ENCODE measurements at regions not wholly inside any gene's neighbourhood (a gene's known extent, or its start where the extent isn't known, plus 50 kb on each side); places are given as distances from the start of the nearest gene placed in this dataset.

DNA sequence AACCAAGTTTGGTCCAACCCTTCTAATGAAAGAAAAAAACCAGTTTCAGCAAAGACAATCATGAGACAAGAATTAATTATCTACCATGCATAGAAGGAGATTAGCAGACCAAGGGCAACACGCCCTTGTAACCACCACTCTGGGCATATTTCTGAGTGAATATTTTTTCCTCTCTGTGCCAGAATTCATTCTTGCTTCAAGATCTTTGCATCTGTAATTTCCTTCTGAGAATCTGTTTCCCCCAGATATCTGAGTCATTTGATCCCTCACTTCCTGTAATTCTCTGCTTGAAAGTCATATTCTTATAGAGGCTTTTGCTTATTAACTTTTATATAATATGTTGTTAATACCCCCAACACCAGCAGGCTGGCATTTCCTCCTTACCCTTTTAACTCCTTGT lies 243.7 kb downstream of the SLC16A7 start:
- H2BK12ac ChIP-seq (ENCODE audit: low read length), result no peak overlapping the region
- H2AFZ ChIP-seq (ENCODE audit: insufficient read depth, low read length, poor library complexity), result no peak overlapping the region
- no peak overlapping the region for H3K9ac ChIP-seq (ENCODE audit: low read length)
- H3K4me2 ChIP-seq (ENCODE audit: low read length), result no peak overlapping the region
- no peak overlapping the region for H3K4me3 ChIP-seq (ENCODE audit: low read depth, low read length)
- no peaks in the 10 kb centered on the region for H3K79me2 ChIP-seq (ENCODE audit: control insufficient read depth, insufficient read depth, low read length, poor library complexity)
- H3K14ac ChIP-seq (ENCODE audit: low read length), result no peak overlapping the region
- no peak overlapping the region for H3K18ac ChIP-seq (ENCODE audit: low read length)
- WGBS (ENCODE audit: extremely low coverage, insufficient coverage, insufficient read length), result no CpG with 5 or more reads among the region's 1 CpG
- no peaks in the 10 kb centered on the region for H3K27me3 ChIP-seq (ENCODE audit: insufficient read depth, low read length)
- H3K36me3 ChIP-seq (ENCODE audit: control insufficient read depth in 1 of 2, insufficient read depth in 2 of 2, low read length in 2 of 2), result no peaks in the 10 kb centered on the region
- H3K27ac ChIP-seq (ENCODE audit: low read depth, low read length), result no peak overlapping the region
- no peak overlapping the region for H4K12ac ChIP-seq (ENCODE audit: low read depth, low read length)
- no peak overlapping the region for H2AK5ac ChIP-seq (ENCODE audit: low read length)
- H4K8ac ChIP-seq (ENCODE audit: low read depth, low read length), result no peak overlapping the region
- no peak overlapping the region for H4K91ac ChIP-seq (ENCODE audit: low read depth, low read length)
- H3K23ac ChIP-seq (ENCODE audit: low read length), result no peak overlapping the region
- no peak overlapping the region for H2BK120ac ChIP-seq (ENCODE audit: insufficient read depth, low read length, poor library complexity)
- no peak overlapping the region for H2BK5ac ChIP-seq (ENCODE audit: low read depth, low read length, poor library complexity)
- H3K4me1 ChIP-seq (ENCODE audit: control insufficient read depth in 1 of 2, insufficient read depth in 2 of 2, low read length in 2 of 2), result no peaks in the 10 kb centered on the region
- no peak for DNase-seq
- H3K9me3 ChIP-seq (ENCODE audit: insufficient read depth, low read depth, low read length), result no peaks in the 10 kb centered on the region
- no peak overlapping the region for H3K4ac ChIP-seq (ENCODE audit: low read depth, low read length)
- no peaks in the 10 kb centered on the region for H3K79me1 ChIP-seq (ENCODE audit: low read length)

DNA sequence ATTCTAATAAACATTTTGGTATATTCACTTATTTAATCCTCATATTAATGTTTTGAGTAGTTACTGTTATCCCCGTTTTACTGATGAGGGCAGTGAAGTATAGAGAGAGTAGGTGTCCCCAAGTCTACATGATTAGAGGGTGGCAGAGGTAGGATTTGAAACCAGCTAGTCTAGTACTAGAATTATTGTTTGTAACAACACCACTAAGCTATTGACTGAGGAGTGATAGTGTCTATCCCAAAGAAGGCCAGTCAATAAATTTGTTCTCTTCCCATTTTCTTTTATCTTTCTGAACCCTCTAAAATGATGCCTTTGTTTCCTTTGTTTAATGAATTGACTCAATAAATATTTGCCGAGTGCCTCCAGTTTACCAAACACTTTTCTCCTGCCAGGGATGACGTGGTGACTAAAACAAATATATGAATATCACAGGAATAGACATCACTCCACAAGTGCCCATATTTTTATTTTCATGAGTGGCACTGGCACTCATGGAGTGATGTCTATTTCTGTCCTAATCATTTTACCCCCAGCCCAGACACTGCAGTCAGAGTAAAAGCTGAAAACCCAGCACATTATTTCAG lies 247.5 kb downstream of the SLC16A7 start:
- Histone ChIP-seq H3K23ac (ENCODE audit: low read length) (no peak overlapping the region), H2BK120ac (ENCODE audit: insufficient read depth, low read length, poor library complexity) (no peak overlapping the region), H4K91ac (ENCODE audit: low read depth, low read length) (no peak overlapping the region), H3K27ac (ENCODE audit: low read depth, low read length) (no peak overlapping the region), H3K14ac (ENCODE audit: low read length) (no peak overlapping the region), H3K36me3 (ENCODE audit: control insufficient read depth in 1 of 2, insufficient read depth in 2 of 2, low read length in 2 of 2) (no peaks in the 10 kb centered on the region), H2AFZ (ENCODE audit: insufficient read depth, low read length, poor library complexity) (no peak overlapping the region), H3K4me2 (ENCODE audit: low read length) (no peak overlapping the region), H3K9me3 (ENCODE audit: insufficient read depth, low read depth, low read length) (no peaks in the 10 kb centered on the region), H2BK12ac (ENCODE audit: low read length) (no peak overlapping the region), H2BK5ac (ENCODE audit: low read depth, low read length, poor library complexity) (no peak overlapping the region), H3K27me3 (ENCODE audit: insufficient read depth, low read length) (no peaks in the 10 kb centered on the region), H3K18ac (ENCODE audit: low read length) (no peak overlapping the region), H3K4me3 (ENCODE audit: low read depth, low read length) (no peak overlapping the region), H4K12ac (ENCODE audit: low read depth, low read length) (no peak overlapping the region), H4K8ac (ENCODE audit: low read depth, low read length) (no peak overlapping the region), H2AK5ac (ENCODE audit: low read length) (no peak overlapping the region), H3K79me1 (ENCODE audit: low read length) (no peaks in the 10 kb centered on the region), H3K4me1 (ENCODE audit: control insufficient read depth in 1 of 2, insufficient read depth in 2 of 2, low read length in 2 of 2) (no peaks in the 10 kb centered on the region), H3K4ac (ENCODE audit: low read depth, low read length) (no peak overlapping the region), H3K9ac (ENCODE audit: low read length) (no peak overlapping the region), H3K79me2 (ENCODE audit: control insufficient read depth, insufficient read depth, low read length, poor library complexity) (no peaks in the 10 kb centered on the region)
- WGBS (ENCODE audit: extremely low coverage, insufficient coverage, insufficient read length), result no CpG with 5 or more reads among the region's 3 CpGs
- DNase-seq, result no peak

DNA sequence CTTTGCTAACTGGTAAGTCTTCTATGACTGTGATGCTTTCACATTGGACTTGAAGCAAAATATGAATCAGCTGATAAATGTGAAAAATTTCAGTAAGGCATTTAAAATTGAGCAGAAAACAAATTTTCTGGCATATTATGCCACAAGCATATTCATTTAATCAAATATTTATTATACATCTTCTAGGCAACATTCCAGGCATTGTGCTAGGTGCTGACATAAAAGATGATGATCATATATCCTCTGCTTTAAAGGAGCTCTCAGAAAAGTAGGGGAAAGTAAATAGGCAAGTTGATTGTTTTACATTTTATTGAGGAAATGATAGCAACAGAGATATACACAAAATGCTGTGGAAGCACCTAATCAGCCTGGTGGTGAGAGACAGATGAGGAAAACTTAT lies 248.9 kb downstream of the SLC16A7 start:
- Histone ChIP-seq H3K14ac (ENCODE audit: low read length) (no peak overlapping the region), H3K4me1 (ENCODE audit: control insufficient read depth in 1 of 2, insufficient read depth in 2 of 2, low read length in 2 of 2) (no peaks in the 10 kb centered on the region), H3K4me3 (ENCODE audit: low read depth, low read length) (no peak overlapping the region), H2AFZ (ENCODE audit: insufficient read depth, low read length, poor library complexity) (no peak overlapping the region), H4K91ac (ENCODE audit: low read depth, low read length) (no peak overlapping the region), H2BK5ac (ENCODE audit: low read depth, low read length, poor library complexity) (no peak overlapping the region), H4K12ac (ENCODE audit: low read depth, low read length) (no peak overlapping the region), H4K8ac (ENCODE audit: low read depth, low read length) (no peak overlapping the region), H2AK5ac (ENCODE audit: low read length) (no peak overlapping the region), H3K27ac (ENCODE audit: low read depth, low read length) (no peak overlapping the region), H3K79me1 (ENCODE audit: low read length) (no peaks in the 10 kb centered on the region), H3K18ac (ENCODE audit: low read length) (no peak overlapping the region), H3K27me3 (ENCODE audit: insufficient read depth, low read length) (no peaks in the 10 kb centered on the region), H3K9ac (ENCODE audit: low read length) (no peak overlapping the region), H3K4me2 (ENCODE audit: low read length) (no peak overlapping the region), H3K9me3 (ENCODE audit: insufficient read depth, low read depth, low read length) (no peaks in the 10 kb centered on the region), H3K23ac (ENCODE audit: low read length) (no peak overlapping the region), H3K36me3 (ENCODE audit: control insufficient read depth in 1 of 2, insufficient read depth in 2 of 2, low read length in 2 of 2) (no peaks in the 10 kb centered on the region), H3K4ac (ENCODE audit: low read depth, low read length) (no peak overlapping the region), H3K79me2 (ENCODE audit: control insufficient read depth, insufficient read depth, low read length, poor library complexity) (no peaks in the 10 kb centered on the region), H2BK120ac (ENCODE audit: insufficient read depth, low read length, poor library complexity) (no peak overlapping the region), H2BK12ac (ENCODE audit: low read length) (no peak overlapping the region)
- no peak for DNase-seq

DNA sequence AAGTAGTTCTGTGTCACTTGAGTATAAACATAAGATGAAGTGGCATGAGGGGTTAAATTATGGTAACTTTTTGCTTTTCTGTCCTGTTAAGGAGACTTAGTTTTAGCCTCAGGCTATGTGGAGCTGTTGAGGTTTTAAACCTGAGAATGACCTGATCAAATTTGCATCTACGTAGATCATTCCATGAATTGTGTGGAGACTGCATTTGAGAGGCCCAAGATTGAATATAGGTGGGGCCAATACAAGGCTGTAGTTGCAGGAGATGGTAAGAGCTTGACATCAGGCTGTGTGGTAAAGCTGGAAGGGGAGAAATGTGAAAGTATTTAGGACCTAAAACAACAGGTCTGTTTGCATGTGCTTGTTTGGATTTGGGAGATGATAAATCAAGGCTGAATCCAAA lies 249.5 kb downstream of the SLC16A7 start:
- Histone ChIP-seq H3K79me2 (ENCODE audit: control insufficient read depth, insufficient read depth, low read length, poor library complexity) (no peaks in the 10 kb centered on the region), H3K14ac (ENCODE audit: low read length) (no peak overlapping the region), H3K9me3 (ENCODE audit: insufficient read depth, low read depth, low read length) (no peaks in the 10 kb centered on the region), H2BK5ac (ENCODE audit: low read depth, low read length, poor library complexity) (no peak overlapping the region), H4K12ac (ENCODE audit: low read depth, low read length) (no peak overlapping the region), H3K18ac (ENCODE audit: low read length) (no peak overlapping the region), H4K8ac (ENCODE audit: low read depth, low read length) (no peak overlapping the region), H3K4me3 (ENCODE audit: low read depth, low read length) (no peak overlapping the region), H3K9ac (ENCODE audit: low read length) (no peak overlapping the region), H3K27me3 (ENCODE audit: insufficient read depth, low read length) (no peaks in the 10 kb centered on the region), H3K27ac (ENCODE audit: low read depth, low read length) (no peak overlapping the region), H4K91ac (ENCODE audit: low read depth, low read length) (no peak overlapping the region), H3K79me1 (ENCODE audit: low read length) (no peaks in the 10 kb centered on the region), H2BK120ac (ENCODE audit: insufficient read depth, low read length, poor library complexity) (no peak overlapping the region), H2AK5ac (ENCODE audit: low read length) (no peak overlapping the region), H3K23ac (ENCODE audit: low read length) (no peak overlapping the region), H2AFZ (ENCODE audit: insufficient read depth, low read length, poor library complexity) (no peak overlapping the region), H3K4me1 (ENCODE audit: control insufficient read depth in 1 of 2, insufficient read depth in 2 of 2, low read length in 2 of 2) (no peaks in the 10 kb centered on the region), H3K4me2 (ENCODE audit: low read length) (no peak overlapping the region), H3K4ac (ENCODE audit: low read depth, low read length) (no peak overlapping the region), H3K36me3 (ENCODE audit: control insufficient read depth in 1 of 2, insufficient read depth in 2 of 2, low read length in 2 of 2) (no peaks in the 10 kb centered on the region), H2BK12ac (ENCODE audit: low read length) (no peak overlapping the region)
- no CpG with 5 or more reads among the region's 1 CpG for WGBS (ENCODE audit: extremely low coverage, insufficient coverage, insufficient read length)
- no peak for DNase-seq

Data from trophoblast cell (in vitro differentiated cells and primary cell).